RWPE2 (cell line): ENCODE measurements at regions not wholly inside any gene's neighbourhood (a gene's known extent, or its start where the extent isn't known, plus 50 kb on each side); places are given as distances from the start of the nearest gene placed in this dataset.

Experiments used
- ATAC-seq: fragments of 200-7000 bp; cut with Tn5 transposase; 3 replicates; pipeline ENCODE4 v1.9.1; 2021; ENCODE audit warnings: low read depth
- DNase-seq: peaks from one replicate; pipeline ENCODE4 v3.0.0-alpha.2; 2020; ENCODE audit warnings: low spot score
- H3K27ac ChIP-seq: fragments of 450-650 bp; 2 replicates; pipeline ENCODE4 v1.5.1; 2017; ENCODE audit warnings: mild to moderate bottlenecking; ENCODE audit not compliant: poor library complexity, severe bottlenecking
- H3K27me3 ChIP-seq: fragments of 250-450 bp; sonication (Bioruptor Pico); 2 replicates; pipeline ENCODE4 v1.5.1; 2021; ENCODE audit warnings: mild to moderate bottlenecking, moderate library complexity; ENCODE audit not compliant: insufficient read depth, poor library complexity, severe bottlenecking
- H3K36me3 ChIP-seq: fragments of 250-450 bp; sonication (Bioruptor Pico); 2 replicates; pipeline ENCODE4 v1.5.1; 2020; ENCODE audit warnings: low read depth, mild to moderate bottlenecking, moderate library complexity
- H3K4me1 ChIP-seq: fragments of 250-450 bp; sonication (Bioruptor Pico); 2 replicates; pipeline ENCODE4 v1.5.1; 2021; ENCODE audit warnings: mild to moderate bottlenecking, moderate library complexity; ENCODE audit not compliant: insufficient read depth, poor library complexity, severe bottlenecking
- H3K4me3 ChIP-seq: fragments of 250-450 bp; sonication (Bioruptor Pico); 2 replicates; pipeline ENCODE4 v1.5.1; 2021; ENCODE audit warnings: mild to moderate bottlenecking, moderate library complexity; ENCODE audit not compliant: severe bottlenecking
- H3K9me3 ChIP-seq: fragments of 250-450 bp; sonication (Bioruptor Pico); 2 replicates; pipeline ENCODE4 v1.5.1; 2021; ENCODE audit warnings: mild to moderate bottlenecking, moderate library complexity; ENCODE audit not compliant: severe bottlenecking
- TF ChIP-seq, protein P1 (sequence below): fragments of 450-650 bp; IDR thresholded peaks from one replicate; pipeline ENCODE4 v1.5.1; 2017; ENCODE audit warnings: mild to moderate bottlenecking, moderate library complexity; ENCODE audit not compliant: poor library complexity, severe bottlenecking

DNA sequence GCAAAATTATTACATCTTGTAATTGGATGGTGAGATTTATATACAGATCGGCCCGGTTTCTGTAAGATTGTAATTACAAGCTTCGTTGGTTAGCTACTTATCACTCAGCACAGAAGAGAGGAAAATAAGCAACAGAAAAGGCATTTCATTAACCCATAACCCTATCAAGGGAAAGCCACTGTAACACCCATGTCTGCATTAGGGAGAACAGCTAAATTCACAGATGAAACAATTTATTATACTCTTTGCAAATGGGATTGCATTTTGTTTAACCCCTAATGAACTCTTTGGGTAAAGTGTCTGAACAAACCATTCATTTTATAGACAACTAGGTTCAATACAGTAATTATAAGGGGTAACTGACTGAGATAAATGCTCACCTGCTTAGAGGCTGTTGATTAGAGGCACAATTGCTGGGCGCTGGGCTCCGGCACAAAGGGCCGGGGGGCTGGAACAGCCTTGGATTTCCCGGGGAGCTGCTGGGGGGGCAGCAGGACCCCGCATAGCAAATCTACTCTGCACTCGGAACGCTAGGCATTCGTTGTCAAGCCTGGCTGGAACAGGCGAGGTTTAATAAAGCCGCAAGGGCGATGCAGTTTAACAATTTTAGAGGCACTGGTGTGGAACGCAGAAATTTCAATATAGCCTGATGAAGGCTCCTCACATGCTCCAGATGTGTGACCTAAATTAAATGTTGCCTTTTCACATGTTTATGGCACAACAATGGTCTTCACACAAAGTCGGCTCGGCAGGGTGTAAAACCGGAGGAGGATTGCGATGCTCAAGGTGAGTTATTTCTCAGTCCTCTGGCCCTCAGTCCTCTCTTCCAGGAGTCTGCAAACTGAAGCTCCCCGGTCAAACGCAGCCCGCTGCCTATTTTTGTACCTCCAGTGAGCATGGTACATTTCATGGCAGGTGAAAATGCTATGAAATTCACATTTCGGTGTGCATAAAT is 134.0 kb upstream of the IRX6 start:
- Histone ChIP-seq H3K4me3 (no peak overlapping the region), H3K27me3 (peaks cover 16% of the 10 kb centered on the region), H3K4me1 (no peaks in the 10 kb centered on the region), H3K9me3 (no peaks in the 10 kb centered on the region), H3K36me3 (no peaks in the 10 kb centered on the region), H3K27ac (no peak overlapping the region)
- ATAC-seq = no peak
- TF ChIP-seq, protein P1, sequence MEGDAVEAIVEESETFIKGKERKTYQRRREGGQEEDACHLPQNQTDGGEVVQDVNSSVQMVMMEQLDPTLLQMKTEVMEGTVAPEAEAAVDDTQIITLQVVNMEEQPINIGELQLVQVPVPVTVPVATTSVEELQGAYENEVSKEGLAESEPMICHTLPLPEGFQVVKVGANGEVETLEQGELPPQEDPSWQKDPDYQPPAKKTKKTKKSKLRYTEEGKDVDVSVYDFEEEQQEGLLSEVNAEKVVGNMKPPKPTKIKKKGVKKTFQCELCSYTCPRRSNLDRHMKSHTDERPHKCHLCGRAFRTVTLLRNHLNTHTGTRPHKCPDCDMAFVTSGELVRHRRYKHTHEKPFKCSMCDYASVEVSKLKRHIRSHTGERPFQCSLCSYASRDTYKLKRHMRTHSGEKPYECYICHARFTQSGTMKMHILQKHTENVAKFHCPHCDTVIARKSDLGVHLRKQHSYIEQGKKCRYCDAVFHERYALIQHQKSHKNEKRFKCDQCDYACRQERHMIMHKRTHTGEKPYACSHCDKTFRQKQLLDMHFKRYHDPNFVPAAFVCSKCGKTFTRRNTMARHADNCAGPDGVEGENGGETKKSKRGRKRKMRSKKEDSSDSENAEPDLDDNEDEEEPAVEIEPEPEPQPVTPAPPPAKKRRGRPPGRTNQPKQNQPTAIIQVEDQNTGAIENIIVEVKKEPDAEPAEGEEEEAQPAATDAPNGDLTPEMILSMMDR = no peak
- DNase-seq = no peak

DNA sequence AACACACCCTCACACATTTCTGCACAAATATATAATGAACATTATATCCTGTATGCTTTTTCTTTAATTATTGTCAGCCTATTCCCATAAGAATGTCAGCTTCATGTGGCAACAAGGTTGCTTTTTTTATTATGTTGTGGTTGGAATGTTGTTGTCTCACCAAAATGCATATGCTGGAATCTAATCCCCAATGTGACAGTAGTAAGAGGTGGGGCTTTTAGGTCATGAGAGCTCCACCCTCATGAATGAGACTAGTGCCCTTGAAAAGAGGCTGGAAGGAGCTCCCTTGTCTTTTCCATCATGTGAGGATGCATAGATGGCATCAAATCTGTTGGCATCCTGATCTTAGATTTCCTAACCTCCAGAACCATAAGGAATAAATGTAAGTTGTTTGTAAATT is 131.3 kb upstream of the IRX6 start:
- no peaks in the 10 kb centered on the region for H3K4me1 ChIP-seq
- ATAC-seq = no peak
- TF ChIP-seq, protein P1 = no peak
- no peak overlapping the region for H3K4me3 ChIP-seq
- H3K9me3 ChIP-seq = no peaks in the 10 kb centered on the region
- DNase-seq = no peak
- peaks cover 12% of the 10 kb centered on the region for H3K27me3 ChIP-seq
- no peak overlapping the region for H3K27ac ChIP-seq
- no peaks in the 10 kb centered on the region for H3K36me3 ChIP-seq

DNA sequence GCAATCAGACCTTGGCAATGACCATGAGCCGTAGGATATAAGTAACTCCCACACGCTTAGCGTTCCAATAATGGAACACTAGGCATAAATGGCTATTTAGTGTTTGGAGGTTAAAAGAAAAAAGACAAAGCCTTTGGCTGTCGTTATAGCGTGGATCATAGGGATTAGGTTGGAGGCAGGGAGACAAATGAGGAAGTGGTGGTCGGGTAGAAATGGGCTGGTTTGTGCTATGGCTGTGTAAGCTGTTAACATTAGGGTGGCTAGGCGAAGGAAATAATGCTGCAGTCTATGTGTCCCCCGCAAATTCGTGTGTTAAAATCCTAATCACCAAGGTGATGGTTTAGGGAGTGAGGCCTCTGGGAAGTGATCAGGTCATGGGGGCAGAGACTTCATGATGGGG is 120.4 kb upstream of the IRX6 start:
- Histone ChIP-seq H3K9me3 (no peaks in the 10 kb centered on the region), H3K4me3 (no peak overlapping the region), H3K27ac (no peak overlapping the region), H3K27me3 (no peaks in the 10 kb centered on the region), H3K4me1 (no peaks in the 10 kb centered on the region), H3K36me3 (no peaks in the 10 kb centered on the region)
- TF ChIP-seq, protein P1 = no peak
- DNase-seq (no peak), ATAC-seq (no peak)

DNA sequence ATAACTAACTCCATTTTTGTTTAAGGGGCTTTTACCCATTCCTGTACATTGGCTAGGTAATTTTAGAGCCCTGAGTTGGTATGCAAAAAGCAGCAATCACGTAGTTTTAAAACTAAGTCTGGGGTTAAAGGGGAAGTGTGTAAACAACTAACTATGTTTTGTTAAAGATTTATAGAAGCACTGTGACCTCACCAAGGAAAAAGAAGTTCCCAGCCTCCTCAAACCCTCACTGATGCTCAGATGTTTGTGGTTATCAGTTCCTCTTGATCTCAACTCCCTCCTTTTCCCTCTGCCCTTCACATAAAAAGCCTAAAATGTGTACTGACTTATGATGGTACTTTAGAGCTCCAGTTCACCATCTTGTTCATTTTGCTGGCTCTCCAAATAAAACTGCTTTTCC is 119.9 kb upstream of the IRX6 start:
- H3K4me1 ChIP-seq = no peaks in the 10 kb centered on the region
- H3K9me3 ChIP-seq = no peaks in the 10 kb centered on the region
- ATAC-seq (no peak), DNase-seq (no peak)
- no peaks in the 10 kb centered on the region for H3K36me3 ChIP-seq
- no peak overlapping the region for H3K4me3 ChIP-seq
- no peak overlapping the region for H3K27ac ChIP-seq
- H3K27me3 ChIP-seq = no peaks in the 10 kb centered on the region
- TF ChIP-seq, protein P1 = no peak

DNA sequence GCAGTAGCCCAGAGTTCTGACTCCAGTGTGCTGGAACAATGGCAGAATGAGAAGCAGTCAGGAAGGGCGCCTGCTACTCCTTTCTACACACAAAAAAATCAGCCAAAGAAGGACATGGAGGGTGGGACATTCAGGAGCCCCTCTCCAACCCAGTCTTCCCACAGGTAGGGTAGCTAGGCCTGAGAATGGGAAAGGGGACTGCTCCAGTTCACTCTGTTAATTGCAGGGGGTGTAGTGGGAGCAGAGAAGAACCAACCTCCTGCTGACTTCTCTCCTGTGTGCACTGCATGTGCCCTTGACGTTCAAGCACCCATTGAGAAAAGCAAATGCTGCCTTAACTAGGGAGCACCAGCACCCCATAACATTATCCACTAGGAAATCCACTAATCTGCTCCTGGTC is 119.1 kb upstream of the IRX6 start:
- no peaks in the 10 kb centered on the region for H3K27me3 ChIP-seq
- no peaks in the 10 kb centered on the region for H3K4me1 ChIP-seq
- TF ChIP-seq, protein P1 = no peak
- H3K36me3 ChIP-seq = no peaks in the 10 kb centered on the region
- H3K4me3 ChIP-seq = no peak overlapping the region
- H3K27ac ChIP-seq = no peak overlapping the region
- ATAC-seq = no peak
- H3K9me3 ChIP-seq = no peaks in the 10 kb centered on the region
- no peak for DNase-seq
